Endothelial cell of umbilical vein (primary cell): ENCODE measurements at regions not wholly inside any gene's neighbourhood (a gene's known extent, or its start where the extent isn't known, plus 50 kb on each side); places are given as distances from the start of the nearest gene placed in this dataset.

Experiments
- BruUV-seq: library from RNA; stranded (reverse); fragments of 400-500 nt; replicated peaks from 2 replicates; lab custom pipeline; 2021; lab: Mats Ljungman, UMichigan
- CTCF ChIA-PET: fragments of 300-600, 350-600 bp; sonication (Branson Sonifier 250); formaldehyde crosslinking; loops from one replicate; lab custom pipeline; 2021; ENCODE audit warnings: antibody characterized with exemption, inconsistent platforms; lab: Charles Lee
- POLR2A ChIA-PET: fragments of 300-600, 350-600 bp; sonication (Branson Sonifier 250); formaldehyde crosslinking; loops from one replicate; lab custom pipeline; 2021; ENCODE audit warnings: antibody characterized with exemption, inconsistent platforms; lab: Charles Lee
- DNase-seq: peaks from one replicate; pipeline ENCODE4 v3.0.0-alpha.2; 2011; ENCODE audit warnings: low read depth, low spot score
- FAIRE-seq: peaks from 2 replicates; lab custom pipeline; 2011; peaks lifted over from hg19 to GRCh38; lab: Jason Lieb, UNC
- H2AFZ ChIP-seq: 2 replicates; pipeline ENCODE4 v1.6.0; 2012; ENCODE audit warnings: low read depth, low read length, control low read depth, inconsistent platforms
- H3K27ac ChIP-seq: 2 replicates; pipeline ENCODE4 v1.5.1; 2011; ENCODE audit warnings: low read depth, mild to moderate bottlenecking, control low read depth, low read length, moderate library complexity; ENCODE audit not compliant: insufficient read depth
- H3K27me3 ChIP-seq, 2 experiments: 2 replicates each; pipeline versions ENCODE4 v1.6.0 to v1.6.1; 2011; ENCODE audit warnings: low read length in 2 of 2, mixed read lengths in 1 of 2; ENCODE audit not compliant: control insufficient read depth in 2 of 2, insufficient read depth in 2 of 2
- H3K36me3 ChIP-seq, 2 experiments: 2 replicates in 1 of 2; 3 replicates in 1 of 2; pipeline ENCODE4 v1.5.1; 2011; ENCODE audit warnings: low read length in 2 of 2, mild to moderate bottlenecking in 1 of 2, moderate library complexity in 1 of 2; ENCODE audit not compliant: control insufficient read depth in 2 of 2, insufficient read depth in 2 of 2; ENCODE audit errors: extremely low read depth in 1 of 2
- H3K4me1 ChIP-seq: 3 replicates; pipeline ENCODE4 v1.5.1; 2011; ENCODE audit warnings: mild to moderate bottlenecking, low read length; ENCODE audit not compliant: control insufficient read depth, insufficient read depth; ENCODE audit errors: extremely low read depth
- H3K4me2 ChIP-seq: 2 replicates; pipeline ENCODE4 v1.6.1; 2011; ENCODE audit warnings: low read length, control low read depth, mixed read lengths; ENCODE audit not compliant: insufficient read depth
- H3K4me3 ChIP-seq, 3 experiments: fragments of 200-600 bp in 1 of 3; sonication (generic), shearing (Covaris generic) in 1 of 3; replicated peaks in 1 of 3; 2 replicates each; pipeline ENCODE4 v1.5.1; 2011 to 2016; ENCODE audit warnings: control low read depth in 3 of 3, low read length in 3 of 3, mild to moderate bottlenecking in 2 of 3, inconsistent platforms in 1 of 3, low read depth in 1 of 3, moderate library complexity in 1 of 3; ENCODE audit not compliant: insufficient read depth in 1 of 3
- H3K79me2 ChIP-seq: 2 replicates; pipeline ENCODE4 v1.6.0; 2012; ENCODE audit warnings: low read length, inconsistent platforms; ENCODE audit not compliant: control insufficient read depth, insufficient read depth
- H3K9ac ChIP-seq: replicated peaks from 2 replicates; pipeline ENCODE3; 2011; ENCODE audit warnings: low read length, control low read depth; ENCODE audit not compliant: insufficient read depth; ENCODE audit errors: extremely low read depth
- H3K9me1 ChIP-seq: replicated peaks from 3 replicates; pipeline ENCODE4 v1.6.0; 2011; ENCODE audit warnings: mild to moderate bottlenecking, low read length; ENCODE audit not compliant: control insufficient read depth, insufficient read depth; ENCODE audit errors: extremely low read depth
- H3K9me3 ChIP-seq: replicated peaks from 2 replicates; pipeline ENCODE4 v1.5.1; 2012; ENCODE audit warnings: low read length, inconsistent platforms; ENCODE audit not compliant: control insufficient read depth, insufficient read depth
- H4K20me1 ChIP-seq: replicated peaks from 2 replicates; pipeline ENCODE3; 2011; ENCODE audit warnings: mild to moderate bottlenecking, low read length; ENCODE audit not compliant: control insufficient read depth, insufficient read depth; ENCODE audit errors: extremely low read depth
- EZH2 ChIP-seq: IDR thresholded peaks from 2 replicates; pipeline ENCODE4 v1.6.1; 2012; ENCODE audit warnings: borderline replicate concordance, low read depth, mild to moderate bottlenecking, moderate library complexity, low read length, inconsistent platforms; ENCODE audit not compliant: severe bottlenecking
- FOS ChIP-seq: IDR thresholded peaks from 2 replicates; pipeline ENCODE4 v1.6.1; 2011; ENCODE audit warnings: mild to moderate bottlenecking, low read length, moderate library complexity, borderline replicate concordance; ENCODE audit not compliant: insufficient read depth
- GATA2 ChIP-seq: IDR thresholded peaks from 2 replicates; pipeline ENCODE4 v1.7.0; 2011; ENCODE audit warnings: low read depth, mild to moderate bottlenecking, moderate library complexity, mixed read lengths, low read length; ENCODE audit not compliant: insufficient read length, insufficient read depth
- JUN ChIP-seq: IDR thresholded peaks from 2 replicates; pipeline ENCODE4 v1.6.1; 2011; ENCODE audit warnings: borderline replicate concordance, low read depth; ENCODE audit not compliant: insufficient read length, insufficient read depth
- MAX ChIP-seq: IDR thresholded peaks from 2 replicates; pipeline ENCODE4 v1.6.1; 2011; ENCODE audit not compliant: insufficient read depth, insufficient read length
- MYC ChIP-seq: IDR thresholded peaks from one replicate; pipeline ENCODE4 v1.6.1; 2011; ENCODE audit warnings: mild to moderate bottlenecking, low read depth, low read length
- POLR2A ChIP-seq: IDR thresholded peaks from 2 replicates; pipeline ENCODE4 v1.6.1; 2012; ENCODE audit warnings: low read depth, mild to moderate bottlenecking, control low read depth, low read length
- POLR2AphosphoS5 ChIP-seq: IDR thresholded peaks from 2 replicates; pipeline ENCODE4 v1.6.1; 2012; ENCODE audit warnings: low read depth, mild to moderate bottlenecking, control low read depth, low read length, moderate library complexity; ENCODE audit not compliant: insufficient read depth
- dilution Hi-C: fragments of 300-500 bp; cut with MboI; formaldehyde crosslinking; loops from one replicate; pipeline ENCODE4 v1.15.0; 2019; ENCODE audit warnings: low sequenced_read_pairs; ENCODE audit not compliant: extremely low pct_ligation_motif_present
- intact Hi-C: fragments of 100-400 bp; cut with micrococcal nuclease; formaldehyde crosslinking; loops from one replicate; pipeline ENCODE4 v1.10.0; 2022
- TF ChIP-seq, protein P1 (sequence below), 2 donors: IDR thresholded peaks; 1 replicate in 1 of 2; 2 replicates in 1 of 2; pipeline ENCODE4 v1.5.1; 2011; ENCODE audit warnings: low read length in 2 of 2, mild to moderate bottlenecking in 2 of 2, moderate library complexity in 2 of 2, control low read depth in 1 of 2, inconsistent platforms in 1 of 2, low read depth in 1 of 2; ENCODE audit not compliant: insufficient read depth in 1 of 2; ENCODE audit errors: extremely low read depth in 1 of 2

- Histone ChIP-seq H3K4me3 (no peak overlapping the region), H3K79me2 (no peaks in the 10 kb centered on the region), H3K36me3 (no peaks in the 10 kb centered on the region), H3K9ac (no peak overlapping the region), H3K27ac (no peak overlapping the region), H3K4me2 (no peak overlapping the region), H2AFZ (no peak overlapping the region), H3K9me1 (no peaks in the 10 kb centered on the region), H3K9me3 (no peaks in the 10 kb centered on the region), H3K4me1 (no peaks in the 10 kb centered on the region), H4K20me1 (no peaks in the 10 kb centered on the region), H3K27me3 (no peaks in the 10 kb centered on the region)
- intact Hi-C loops (no loop called here), dilution Hi-C loops (no loop called here)
- no peak for DNase-seq
- CTCF ChIA-PET = no interaction called here
- TF ChIP-seq MAX = no peak
- TF ChIP-seq EZH2 = no peak
- TF ChIP-seq, protein P1, sequence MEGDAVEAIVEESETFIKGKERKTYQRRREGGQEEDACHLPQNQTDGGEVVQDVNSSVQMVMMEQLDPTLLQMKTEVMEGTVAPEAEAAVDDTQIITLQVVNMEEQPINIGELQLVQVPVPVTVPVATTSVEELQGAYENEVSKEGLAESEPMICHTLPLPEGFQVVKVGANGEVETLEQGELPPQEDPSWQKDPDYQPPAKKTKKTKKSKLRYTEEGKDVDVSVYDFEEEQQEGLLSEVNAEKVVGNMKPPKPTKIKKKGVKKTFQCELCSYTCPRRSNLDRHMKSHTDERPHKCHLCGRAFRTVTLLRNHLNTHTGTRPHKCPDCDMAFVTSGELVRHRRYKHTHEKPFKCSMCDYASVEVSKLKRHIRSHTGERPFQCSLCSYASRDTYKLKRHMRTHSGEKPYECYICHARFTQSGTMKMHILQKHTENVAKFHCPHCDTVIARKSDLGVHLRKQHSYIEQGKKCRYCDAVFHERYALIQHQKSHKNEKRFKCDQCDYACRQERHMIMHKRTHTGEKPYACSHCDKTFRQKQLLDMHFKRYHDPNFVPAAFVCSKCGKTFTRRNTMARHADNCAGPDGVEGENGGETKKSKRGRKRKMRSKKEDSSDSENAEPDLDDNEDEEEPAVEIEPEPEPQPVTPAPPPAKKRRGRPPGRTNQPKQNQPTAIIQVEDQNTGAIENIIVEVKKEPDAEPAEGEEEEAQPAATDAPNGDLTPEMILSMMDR (IDR thresholded peaks at IDR 0.05; ENCODE audit: extremely low read depth in 1 of 2, insufficient read depth in 1 of 2, low read depth in 1 of 2, low read length in 2 of 2) = no peak
- no peak for TF ChIP-seq POLR2A
- no peak for TF ChIP-seq GATA2
- no peak for TF ChIP-seq JUN
- no peak for TF ChIP-seq FOS
- no peak for TF ChIP-seq POLR2AphosphoS5
- TF ChIP-seq MYC = no peak
- BruUV-seq = no TSS peak
- POLR2A ChIA-PET = no interaction called here
- no peak for FAIRE-seq
Observed at GRCh38 chr5:115433918-115434317, 110.7 kb downstream of the FEM1C start.
